ENCODE measurements at regions not wholly inside any gene's neighbourhood (a gene's known extent, or its start where the extent isn't known, plus 50 kb on each side); places are given as distances from the start of the nearest gene placed in this dataset.

DNA sequence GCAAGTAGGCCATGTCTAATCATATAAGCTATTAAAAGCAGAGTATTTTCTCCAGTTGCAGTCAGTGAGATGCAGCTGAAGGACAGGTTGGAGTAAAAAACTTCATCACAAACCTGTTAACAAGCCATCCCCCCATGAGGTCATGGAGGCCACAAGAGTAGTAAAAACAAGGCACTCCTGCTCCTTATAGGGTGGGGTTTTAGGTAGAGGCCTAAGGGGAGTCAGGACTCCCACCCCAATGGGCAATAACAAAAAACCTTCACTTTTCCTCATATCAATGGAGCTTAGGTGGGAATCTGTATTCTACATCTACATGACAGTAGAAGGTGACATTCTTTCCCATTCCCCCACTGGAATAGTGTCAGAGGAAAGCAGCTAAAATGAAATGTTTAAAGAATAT, 428.1 kb upstream of the KHDRBS2 start:
- TF ChIP-seq, protein P1, sequence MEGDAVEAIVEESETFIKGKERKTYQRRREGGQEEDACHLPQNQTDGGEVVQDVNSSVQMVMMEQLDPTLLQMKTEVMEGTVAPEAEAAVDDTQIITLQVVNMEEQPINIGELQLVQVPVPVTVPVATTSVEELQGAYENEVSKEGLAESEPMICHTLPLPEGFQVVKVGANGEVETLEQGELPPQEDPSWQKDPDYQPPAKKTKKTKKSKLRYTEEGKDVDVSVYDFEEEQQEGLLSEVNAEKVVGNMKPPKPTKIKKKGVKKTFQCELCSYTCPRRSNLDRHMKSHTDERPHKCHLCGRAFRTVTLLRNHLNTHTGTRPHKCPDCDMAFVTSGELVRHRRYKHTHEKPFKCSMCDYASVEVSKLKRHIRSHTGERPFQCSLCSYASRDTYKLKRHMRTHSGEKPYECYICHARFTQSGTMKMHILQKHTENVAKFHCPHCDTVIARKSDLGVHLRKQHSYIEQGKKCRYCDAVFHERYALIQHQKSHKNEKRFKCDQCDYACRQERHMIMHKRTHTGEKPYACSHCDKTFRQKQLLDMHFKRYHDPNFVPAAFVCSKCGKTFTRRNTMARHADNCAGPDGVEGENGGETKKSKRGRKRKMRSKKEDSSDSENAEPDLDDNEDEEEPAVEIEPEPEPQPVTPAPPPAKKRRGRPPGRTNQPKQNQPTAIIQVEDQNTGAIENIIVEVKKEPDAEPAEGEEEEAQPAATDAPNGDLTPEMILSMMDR (conservative IDR thresholded peaks at IDR 0.05; ENCODE audit: low read depth, low read length), result no peak
- TF ChIP-seq EZH2 (IDR thresholded peaks at IDR 0.05; ENCODE audit: borderline replicate concordance, low read depth, low read length, poor library complexity, severe bottlenecking), result no peak

All from A673 (cell line).